CD4-positive, alpha-beta T cell (primary cell): ENCODE measurements at regions not wholly inside any gene's neighbourhood (a gene's known extent, or its start where the extent isn't known, plus 50 kb on each side); places are given as distances from the start of the nearest gene placed in this dataset.

Experiments
- ATAC-seq: fragments of 200-7000 bp; cut with Tn5 transposase; one replicate; pipeline ENCODE4 v1.10.0; 2022; ENCODE audit warnings: mild to moderate bottlenecking; ENCODE audit not compliant: poor library complexity
- CTCF ChIA-PET: fragments of 350-600 bp; sonication (Branson Sonifier 250); formaldehyde crosslinking; loops from one replicate; lab custom pipeline; 2021; ENCODE audit warnings: antibody characterized with exemption, inconsistent platforms; lab: Charles Lee
- POLR2A ChIA-PET: fragments of 350-600 bp; sonication (Branson Sonifier 250); formaldehyde crosslinking; loops from one replicate; lab custom pipeline; 2021; ENCODE audit warnings: antibody characterized with exemption, inconsistent platforms; lab: Charles Lee
- DNase-seq, 14 experiments: peaks; one replicate each; pipeline ENCODE4 v3.0.0-alpha.2; 2013 to 2020; ENCODE audit warnings: mixed read lengths in 2 of 14
- H3K27ac ChIP-seq, 2 donors: one replicate each; pipeline versions ENCODE4 v1.5.1 to v1.7.0; 2013; ENCODE audit warnings: low read length in 2 of 2, low read depth in 1 of 2, mild to moderate bottlenecking in 1 of 2
- H3K27me3 ChIP-seq, 2 experiments: 1 replicate in 1 of 2; 2 replicates in 1 of 2; pipeline versions ENCODE4 v1.6.1 to v1.7.0; 2013; ENCODE audit warnings: low read length in 2 of 2, control low read depth in 1 of 2, mild to moderate bottlenecking in 1 of 2, moderate library complexity in 1 of 2; ENCODE audit not compliant: insufficient read depth in 2 of 2, control insufficient read depth in 1 of 2
- H3K36me3 ChIP-seq: one replicate; pipeline ENCODE4 v1.6.1; 2013; ENCODE audit warnings: low read length, control low read depth; ENCODE audit not compliant: insufficient read depth
- H3K4me1 ChIP-seq: one replicate; pipeline ENCODE4 v1.6.1; 2013; ENCODE audit warnings: low read length, control low read depth; ENCODE audit not compliant: insufficient read depth
- H3K4me3 ChIP-seq: one replicate; pipeline ENCODE4 v1.5.1; 2013; ENCODE audit warnings: mild to moderate bottlenecking, low read length, moderate library complexity
- H3K9me3 ChIP-seq, 2 experiments: 1 replicate in 1 of 2; 2 replicates in 1 of 2; pipeline versions ENCODE4 v1.6.1 to v1.7.0; 2013; ENCODE audit warnings: low read length in 2 of 2, mild to moderate bottlenecking in 2 of 2, control low read depth in 1 of 2, moderate library complexity in 1 of 2; ENCODE audit not compliant: control insufficient read depth in 1 of 2, insufficient read depth in 1 of 2
- H3K27ac Mint-ChIP-seq: one replicate; pipeline ENCODE4 v1.8.0; 2020; ENCODE audit warnings: mixed read lengths
- H3K27me3 Mint-ChIP-seq: one replicate; pipeline ENCODE4 v1.8.0; 2021; ENCODE audit warnings: mixed read lengths
- H3K36me3 Mint-ChIP-seq: one replicate; pipeline ENCODE4 v1.8.0; 2021; ENCODE audit warnings: low read depth, mixed read lengths
- H3K4me1 Mint-ChIP-seq: one replicate; pipeline ENCODE4 v1.8.0; 2021; ENCODE audit warnings: low read depth, mixed read lengths
- H3K4me3 Mint-ChIP-seq: one replicate; pipeline ENCODE4 v1.8.0; 2020; ENCODE audit warnings: mild to moderate bottlenecking, mixed read lengths
- H3K9me3 Mint-ChIP-seq: one replicate; pipeline ENCODE4 v1.8.0; 2020; ENCODE audit warnings: mixed read lengths
- CTCF ChIP-seq: fragments of 200-600 bp; IDR thresholded peaks from one replicate; pipeline ENCODE4 v1.8.0; 2022; ENCODE audit warnings: antibody characterized with exemption, mild to moderate bottlenecking
- intact Hi-C, 2 experiments: fragments of 100-400 bp; cut with DNase I in 1 of 2; cut with micrococcal nuclease in 1 of 2; formaldehyde crosslinking; loops; one replicate each; pipeline versions ENCODE4 v1.15.1 to v1.9.0; 2023 to 2025; cut with DNase I, micrococcal nuclease

GRCh38 chr18:78582181-78582709, 397.4 kb upstream of the SALL3 start:
- H3K36me3 Mint-ChIP-seq: no peaks in the 10 kb centered on the region
- intact Hi-C loops: no loop called here
- Histone ChIP-seq H3K27ac (no peak overlapping the region), H3K27me3 (no peaks in the 10 kb centered on the region), H3K9me3 (peaks cover 0 to 29% of the 10 kb centered on the region in 2 experiments), H3K36me3 (no peaks in the 10 kb centered on the region), H3K4me1 (no peaks in the 10 kb centered on the region), H3K4me3 (no peak overlapping the region)
- DNase-seq: no peak
- no peak overlapping the region for H3K27ac Mint-ChIP-seq
- ChIA-PET CTCF (no interaction called here), POLR2A (no interaction called here)
- ATAC-seq: no peak
- H3K27me3 Mint-ChIP-seq: no peaks in the 10 kb centered on the region
- H3K4me1 Mint-ChIP-seq: no peaks in the 10 kb centered on the region
- no peak overlapping the region for H3K4me3 Mint-ChIP-seq
- TF ChIP-seq CTCF: no peak
- H3K9me3 Mint-ChIP-seq: peaks cover 6% of the 10 kb centered on the region

GRCh38 chr18:78582898-78583738, 396.5 kb upstream of the SALL3 start:
- Histone ChIP-seq H3K27ac (no peak overlapping the region), H3K4me3 (no peak overlapping the region), H3K27me3 (no peaks in the 10 kb centered on the region), H3K4me1 (no peaks in the 10 kb centered on the region), H3K36me3 (no peaks in the 10 kb centered on the region), H3K9me3 (peaks cover 0 to 33% of the 10 kb centered on the region in 2 experiments)
- no peak overlapping the region for H3K27ac Mint-ChIP-seq
- H3K27me3 Mint-ChIP-seq: peaks cover 4% of the 10 kb centered on the region
- no peak overlapping the region for H3K4me3 Mint-ChIP-seq
- ATAC-seq (no peak), DNase-seq (no peak)
- intact Hi-C loops: no loop called here
- TF ChIP-seq CTCF: no peak
- no peaks in the 10 kb centered on the region for H3K36me3 Mint-ChIP-seq
- no peaks in the 10 kb centered on the region for H3K4me1 Mint-ChIP-seq
- H3K9me3 Mint-ChIP-seq: peaks cover 5% of the 10 kb centered on the region
- ChIA-PET CTCF (no interaction called here), POLR2A (no interaction called here)

GRCh38 chr18:78583739-78584458, 395.7 kb upstream of the SALL3 start:
- Histone ChIP-seq H3K36me3 (no peaks in the 10 kb centered on the region), H3K4me1 (no peaks in the 10 kb centered on the region), H3K4me3 (no peak overlapping the region), H3K27ac (no peak overlapping the region), H3K27me3 (no peaks in the 10 kb centered on the region), H3K9me3 (peaks cover 0 to 37% of the 10 kb centered on the region in 2 experiments)
- peaks cover 4% of the 10 kb centered on the region for H3K27me3 Mint-ChIP-seq
- TF ChIP-seq CTCF: no peak
- no peak overlapping the region for H3K27ac Mint-ChIP-seq
- H3K4me1 Mint-ChIP-seq: no peaks in the 10 kb centered on the region
- DNase-seq: no peak
- POLR2A ChIA-PET: no interaction called here
- H3K4me3 Mint-ChIP-seq: no peak overlapping the region
- intact Hi-C loops: no loop called here
- ATAC-seq: no peak
- CTCF ChIA-PET: no interaction called here
- no peaks in the 10 kb centered on the region for H3K9me3 Mint-ChIP-seq
- no peaks in the 10 kb centered on the region for H3K36me3 Mint-ChIP-seq
